B cell (primary cell): ENCODE measurements at regions not wholly inside any gene's neighbourhood (a gene's known extent, or its start where the extent isn't known, plus 50 kb on each side); places are given as distances from the start of the nearest gene placed in this dataset.

Source experiments
- ATAC-seq: fragments of 200-7000 bp; cut with Tn5 transposase; one replicate; pipeline ENCODE4 v1.10.0; 2021; ENCODE audit warnings: low read depth, mild to moderate bottlenecking, moderate number of reproducible peaks, moderate library complexity
- CTCF ChIA-PET: fragments of 350-600 bp; sonication (Branson Sonifier 250); formaldehyde crosslinking; loops from one replicate; lab custom pipeline; 2021; ENCODE audit warnings: antibody characterized with exemption, inconsistent platforms; lab: Charles Lee
- POLR2A ChIA-PET: fragments of 350-600 bp; sonication (Branson Sonifier 250); formaldehyde crosslinking; loops from one replicate; lab custom pipeline; 2021; ENCODE audit warnings: antibody characterized with exemption; lab: Charles Lee
- DNase-seq: peaks from one replicate; pipeline ENCODE4 v3.0.0; 2013
- H2AFZ ChIP-seq: 2 replicates; pipeline ENCODE4 v1.6.1; 2012; ENCODE audit warnings: mild to moderate bottlenecking, low read depth, low read length; ENCODE audit not compliant: insufficient read depth, poor library complexity, severe bottlenecking
- H3K27ac ChIP-seq, 2 donors: 1 replicate in 1 of 2; 2 replicates in 1 of 2; pipeline ENCODE4 v1.5.1; 2012 to 2013; ENCODE audit warnings: low read length in 2 of 2, mild to moderate bottlenecking in 2 of 2, moderate library complexity in 1 of 2
- H3K27me3 ChIP-seq, 4 experiments: fragments of 200-600 bp in 1 of 4; sonication (generic) in 1 of 4; replicated peaks in 1 of 4; 1 replicate in 2 of 4; 2 replicates in 2 of 4; pipeline versions ENCODE4 v1.6.1 to v1.7.0; 2013 to 2016; ENCODE audit warnings: low read length in 3 of 4, mild to moderate bottlenecking in 2 of 4, mixed read lengths in 1 of 4, moderate library complexity in 1 of 4; ENCODE audit not compliant: insufficient read depth in 4 of 4, control insufficient read depth in 3 of 4; ENCODE audit errors: control extremely low read depth in 1 of 4
- H3K36me3 ChIP-seq, 2 experiments: replicated peaks in 1 of 2; 1 replicate in 1 of 2; 2 replicates in 1 of 2; pipeline versions ENCODE4 v1.6.1 to v1.7.1; 2013; ENCODE audit warnings: low read length in 1 of 2; ENCODE audit not compliant: insufficient read depth in 2 of 2, control insufficient read depth in 1 of 2; ENCODE audit errors: control extremely low read depth in 1 of 2, extremely low read depth in 1 of 2
- H3K4me1 ChIP-seq, 2 donors: fragments of 200-600 bp in 1 of 2; sonication (generic) in 1 of 2; 1 replicate in 1 of 2; 2 replicates in 1 of 2; pipeline versions ENCODE4 v1.5.1 to v1.6.1; 2013 to 2017; ENCODE audit warnings: low read length in 2 of 2; ENCODE audit not compliant: control insufficient read depth in 2 of 2, insufficient read depth in 2 of 2
- H3K4me2 ChIP-seq: replicated peaks from 2 replicates; pipeline ENCODE3; 2012; ENCODE audit warnings: mild to moderate bottlenecking, low read depth, low read length; ENCODE audit not compliant: poor library complexity, severe bottlenecking
- H3K4me3 ChIP-seq, 5 experiments: fragments of 200-600 bp in 1 of 5; sonication (generic) in 1 of 5; 1 replicate in 3 of 5; 2 replicates in 2 of 5; pipeline versions ENCODE4 v1.5.1 to v1.7.0; 2011 to 2016; ENCODE audit warnings: low read length in 4 of 5, mild to moderate bottlenecking in 4 of 5, low read depth in 2 of 5, control low read depth in 1 of 5, moderate library complexity in 1 of 5; ENCODE audit not compliant: insufficient read depth in 1 of 5; ENCODE audit errors: control extremely low read depth in 1 of 5, extremely low read depth in 1 of 5
- H3K79me2 ChIP-seq: fragments of 200-600 bp; sonication (generic); one replicate; pipeline ENCODE4 v1.6.0; 2016; ENCODE audit warnings: low read length; ENCODE audit not compliant: control insufficient read depth, insufficient read depth
- H3K9ac ChIP-seq: fragments of 200-600 bp; sonication (generic); 2 replicates; pipeline ENCODE4 v1.6.1; 2017; ENCODE audit warnings: mild to moderate bottlenecking, low read length, moderate library complexity
- H3K9me3 ChIP-seq, 3 donors: one replicate each; pipeline versions ENCODE4 v1.6.1 to v1.7.1; 2013; ENCODE audit warnings: low read length in 2 of 3; ENCODE audit not compliant: control insufficient read depth in 2 of 3, insufficient read depth in 1 of 3; ENCODE audit errors: control extremely low read depth in 1 of 3
- H4K20me1 ChIP-seq: 2 replicates; pipeline ENCODE4 v1.6.0; 2012; ENCODE audit warnings: mild to moderate bottlenecking, low read length; ENCODE audit not compliant: insufficient read depth, control insufficient read depth, poor library complexity, severe bottlenecking
- H3K27ac Mint-ChIP-seq: one replicate; pipeline ENCODE4 v1.8.0; 2021; ENCODE audit warnings: mixed read lengths
- H3K27me3 Mint-ChIP-seq: one replicate; pipeline ENCODE4 v1.8.0; 2021; ENCODE audit warnings: mixed read lengths
- H3K4me1 Mint-ChIP-seq: one replicate; pipeline ENCODE4 v1.8.0; 2021; ENCODE audit warnings: mixed read lengths
- H3K4me3 Mint-ChIP-seq: one replicate; pipeline ENCODE4 v1.8.0; 2021; ENCODE audit warnings: mixed read lengths
- H3K9me3 Mint-ChIP-seq: one replicate; pipeline ENCODE4 v1.8.0; 2022; ENCODE audit warnings: mixed read lengths; ENCODE audit not compliant: insufficient read depth
- CTCF ChIP-seq: fragments of 200-600 bp; IDR thresholded peaks from one replicate; pipeline ENCODE4 v1.8.0; 2022; ENCODE audit warnings: antibody characterized with exemption, mild to moderate bottlenecking
- EZH2 ChIP-seq: IDR thresholded peaks from 2 replicates; pipeline ENCODE4 v1.6.1; 2012; ENCODE audit warnings: borderline replicate concordance, low read depth, mild to moderate bottlenecking, moderate library complexity, low read length; ENCODE audit not compliant: insufficient read depth, poor library complexity, severe bottlenecking
- WGBS: methylation state at CpG from one replicate; pipeline ENCODE4 v1.1.5; 2013; ENCODE audit warnings: missing lambda C conversion rate; ENCODE audit not compliant: insufficient coverage; 5-methylcytosine and 5-hydroxymethylcytosine counted together
- intact Hi-C: fragments of 100-400 bp; cut with micrococcal nuclease; formaldehyde crosslinking; loops from one replicate; pipeline ENCODE4 v1.10.0; 2022

- H3K4me1 ChIP-seq: no peaks in the 10 kb centered on the region
- H3K4me3 Mint-ChIP-seq: no peak overlapping the region
- no peak overlapping the region for H3K27ac Mint-ChIP-seq
- ATAC-seq (no peak), DNase-seq (no peak)
- no peaks in the 10 kb centered on the region for H3K79me2 ChIP-seq
- CTCF ChIA-PET: no interaction called here
- no peaks in the 10 kb centered on the region for H3K36me3 ChIP-seq
- peaks cover 6% of the 10 kb centered on the region for H3K9me3 Mint-ChIP-seq
- H2AFZ ChIP-seq: no peak overlapping the region
- H3K27me3 Mint-ChIP-seq: no peaks in the 10 kb centered on the region
- H3K27me3 ChIP-seq: no peaks in the 10 kb centered on the region
- no peak overlapping the region for H3K4me2 ChIP-seq
- POLR2A ChIA-PET: no interaction called here
- peaks cover 0 to 2% (median 1%) of the 10 kb centered on the region in 3 donors for H3K9me3 ChIP-seq
- no peak overlapping the region for H3K9ac ChIP-seq
- TF ChIP-seq EZH2: no peak
- no peak for TF ChIP-seq CTCF
- H3K27ac ChIP-seq: no peak overlapping the region
- intact Hi-C loops: no loop called here
- H4K20me1 ChIP-seq: no peaks in the 10 kb centered on the region
- no CpG with 5 or more reads among the region's 5 CpGs for WGBS
- no peak overlapping the region for H3K4me3 ChIP-seq
- no peaks in the 10 kb centered on the region for H3K4me1 Mint-ChIP-seq
Measured at GRCh38 chr21:21675601-21676000, 677.4 kb downstream of the NCAM2 start.

- no peak overlapping the region for H3K27ac ChIP-seq
- ATAC-seq (no peak), DNase-seq (no peak)
- H3K79me2 ChIP-seq: no peaks in the 10 kb centered on the region
- Mint-ChIP-seq H3K9me3 (peaks cover 9% of the 10 kb centered on the region), H3K4me1 (no peaks in the 10 kb centered on the region), H3K27ac (no peak overlapping the region), H3K27me3 (no peaks in the 10 kb centered on the region), H3K4me3 (no peak overlapping the region)
- H2AFZ ChIP-seq: no peak overlapping the region
- no peak overlapping the region for H3K4me2 ChIP-seq
- H3K36me3 ChIP-seq: no peaks in the 10 kb centered on the region
- no peak overlapping the region for H3K4me3 ChIP-seq
- H3K9ac ChIP-seq: no peak overlapping the region
- POLR2A ChIA-PET: no interaction called here
- CTCF ChIA-PET: no interaction called here
- no peaks in the 10 kb centered on the region for H3K4me1 ChIP-seq
- intact Hi-C loops: no loop called here
- WGBS: no CpG with 5 or more reads among the region's 2 CpGs
- H3K9me3 ChIP-seq: no peaks in the 10 kb centered on the region
- H4K20me1 ChIP-seq: no peaks in the 10 kb centered on the region
- no peaks in the 10 kb centered on the region for H3K27me3 ChIP-seq
- TF ChIP-seq EZH2: no peak
- no peak for TF ChIP-seq CTCF
Measured at GRCh38 chr21:21682172-21682571, 684.0 kb downstream of the NCAM2 start.
